CD4-positive, alpha-beta T cell (primary cell): ENCODE measurements at regions not wholly inside any gene's neighbourhood (a gene's known extent, or its start where the extent isn't known, plus 50 kb on each side); places are given as distances from the start of the nearest gene placed in this dataset.

Experiments
- ATAC-seq: fragments of 200-7000 bp; cut with Tn5 transposase; one replicate; pipeline ENCODE4 v1.10.0; 2022; ENCODE audit warnings: mild to moderate bottlenecking; ENCODE audit not compliant: poor library complexity
- CTCF ChIA-PET: fragments of 350-600 bp; sonication (Branson Sonifier 250); formaldehyde crosslinking; loops from one replicate; lab custom pipeline; 2021; ENCODE audit warnings: antibody characterized with exemption, inconsistent platforms; lab: Charles Lee
- POLR2A ChIA-PET: fragments of 350-600 bp; sonication (Branson Sonifier 250); formaldehyde crosslinking; loops from one replicate; lab custom pipeline; 2021; ENCODE audit warnings: antibody characterized with exemption, inconsistent platforms; lab: Charles Lee
- DNase-seq, 14 experiments: peaks; one replicate each; pipeline ENCODE4 v3.0.0-alpha.2; 2013 to 2020; ENCODE audit warnings: mixed read lengths in 2 of 14
- H3K27ac ChIP-seq, 2 donors: one replicate each; pipeline versions ENCODE4 v1.5.1 to v1.7.0; 2013; ENCODE audit warnings: low read length in 2 of 2, low read depth in 1 of 2, mild to moderate bottlenecking in 1 of 2
- H3K27me3 ChIP-seq, 2 experiments: 1 replicate in 1 of 2; 2 replicates in 1 of 2; pipeline versions ENCODE4 v1.6.1 to v1.7.0; 2013; ENCODE audit warnings: low read length in 2 of 2, control low read depth in 1 of 2, mild to moderate bottlenecking in 1 of 2, moderate library complexity in 1 of 2; ENCODE audit not compliant: insufficient read depth in 2 of 2, control insufficient read depth in 1 of 2
- H3K36me3 ChIP-seq: one replicate; pipeline ENCODE4 v1.6.1; 2013; ENCODE audit warnings: low read length, control low read depth; ENCODE audit not compliant: insufficient read depth
- H3K4me1 ChIP-seq: one replicate; pipeline ENCODE4 v1.6.1; 2013; ENCODE audit warnings: low read length, control low read depth; ENCODE audit not compliant: insufficient read depth
- H3K4me3 ChIP-seq: one replicate; pipeline ENCODE4 v1.5.1; 2013; ENCODE audit warnings: mild to moderate bottlenecking, low read length, moderate library complexity
- H3K9me3 ChIP-seq, 2 experiments: 1 replicate in 1 of 2; 2 replicates in 1 of 2; pipeline versions ENCODE4 v1.6.1 to v1.7.0; 2013; ENCODE audit warnings: low read length in 2 of 2, mild to moderate bottlenecking in 2 of 2, control low read depth in 1 of 2, moderate library complexity in 1 of 2; ENCODE audit not compliant: control insufficient read depth in 1 of 2, insufficient read depth in 1 of 2
- H3K27ac Mint-ChIP-seq: one replicate; pipeline ENCODE4 v1.8.0; 2020; ENCODE audit warnings: mixed read lengths
- H3K27me3 Mint-ChIP-seq: one replicate; pipeline ENCODE4 v1.8.0; 2021; ENCODE audit warnings: mixed read lengths
- H3K36me3 Mint-ChIP-seq: one replicate; pipeline ENCODE4 v1.8.0; 2021; ENCODE audit warnings: low read depth, mixed read lengths
- H3K4me1 Mint-ChIP-seq: one replicate; pipeline ENCODE4 v1.8.0; 2021; ENCODE audit warnings: low read depth, mixed read lengths
- H3K4me3 Mint-ChIP-seq: one replicate; pipeline ENCODE4 v1.8.0; 2020; ENCODE audit warnings: mild to moderate bottlenecking, mixed read lengths
- H3K9me3 Mint-ChIP-seq: one replicate; pipeline ENCODE4 v1.8.0; 2020; ENCODE audit warnings: mixed read lengths
- CTCF ChIP-seq: fragments of 200-600 bp; IDR thresholded peaks from one replicate; pipeline ENCODE4 v1.8.0; 2022; ENCODE audit warnings: antibody characterized with exemption, mild to moderate bottlenecking
- intact Hi-C, 2 experiments: fragments of 100-400 bp; cut with DNase I in 1 of 2; cut with micrococcal nuclease in 1 of 2; formaldehyde crosslinking; loops; one replicate each; pipeline versions ENCODE4 v1.15.1 to v1.9.0; 2023 to 2025; cut with DNase I, micrococcal nuclease

GRCh38 chrX:102067966-102068723 is 57.3 kb upstream of the TCEAL2 start:
- no peak overlapping the region for H3K4me3 ChIP-seq
- no peak overlapping the region for H3K27ac Mint-ChIP-seq
- peak in 5 of 14 experiments; percentile 2 to 40 (median 18) for DNase-seq
- no peaks in the 10 kb centered on the region for H3K4me1 Mint-ChIP-seq
- intact Hi-C loops = loop anchor here (2.0 to 10.0 kb wide), 3 partner anchors 794 to 833 kb away; no protein-coding TSS in a partner anchor
- no peaks in the 10 kb centered on the region for H3K9me3 Mint-ChIP-seq
- ChIA-PET CTCF (interaction anchor here (0.7 to 0.8 kb wide), 2 partner anchors 833 to 883 kb away, joined by 3 read pairs; no protein-coding TSS in a partner anchor), POLR2A (no interaction called here)
- TF ChIP-seq CTCF = peak; percentile 46
- no peaks in the 10 kb centered on the region for H3K27me3 ChIP-seq
- no peaks in the 10 kb centered on the region for H3K36me3 ChIP-seq
- no peak overlapping the region for H3K4me3 Mint-ChIP-seq
- H3K9me3 ChIP-seq = no peaks in the 10 kb centered on the region
- no peaks in the 10 kb centered on the region for H3K4me1 ChIP-seq
- ATAC-seq = no peak
- peaks cover 9% of the 10 kb centered on the region for H3K27me3 Mint-ChIP-seq
- no peak overlapping the region for H3K27ac ChIP-seq
- H3K36me3 Mint-ChIP-seq = no peaks in the 10 kb centered on the region

GRCh38 chrX:102063445-102064074 is 61.9 kb upstream of the TCEAL2 start:
- no peak overlapping the region for H3K27ac Mint-ChIP-seq
- no peak for DNase-seq
- intact Hi-C loops = loop anchor here in 1 of 2 experiments (10.0 kb wide), 1 partner anchor 801 kb away; no protein-coding TSS in a partner anchor

DNA sequence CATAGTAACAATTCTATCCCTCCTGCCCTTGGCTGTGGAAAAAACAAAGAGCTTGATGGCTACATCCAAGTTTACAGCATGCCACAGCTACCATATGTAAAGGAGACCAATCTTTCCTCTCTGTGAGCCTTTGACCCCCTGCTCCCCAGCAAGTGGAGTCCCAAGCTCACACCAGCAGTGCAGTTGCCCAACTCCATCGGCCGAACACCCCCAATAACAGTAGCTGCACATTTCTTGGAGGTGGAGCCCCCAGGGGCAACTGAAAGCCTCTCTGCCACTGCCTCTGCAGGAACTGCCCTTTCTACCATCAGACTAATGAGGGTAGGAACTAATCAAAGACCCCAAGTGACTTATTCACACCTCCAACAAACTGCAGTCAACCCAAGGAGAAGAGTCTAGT is 81.0 kb upstream of the TCEAL2 start:
- Histone ChIP-seq H3K27me3 (no peaks in the 10 kb centered on the region), H3K36me3 (no peaks in the 10 kb centered on the region), H3K9me3 (no peaks in the 10 kb centered on the region), H3K4me3 (no peak overlapping the region), H3K27ac (no peak overlapping the region), H3K4me1 (no peaks in the 10 kb centered on the region)
- no peak for ATAC-seq
- no peak for TF ChIP-seq CTCF
- DNase-seq = no peak
- H3K4me1 Mint-ChIP-seq = no peaks in the 10 kb centered on the region
- no peaks in the 10 kb centered on the region for H3K36me3 Mint-ChIP-seq
- POLR2A ChIA-PET = no interaction called here
- intact Hi-C loops = no loop called here
- CTCF ChIA-PET = no interaction called here
- no peaks in the 10 kb centered on the region for H3K27me3 Mint-ChIP-seq
- H3K4me3 Mint-ChIP-seq = no peak overlapping the region
- no peak overlapping the region for H3K27ac Mint-ChIP-seq
- no peaks in the 10 kb centered on the region for H3K9me3 Mint-ChIP-seq

More at GRCh38 chrX:102063445-102064074, 61.9 kb upstream of the TCEAL2 start:
- Mint-ChIP-seq H3K4me3 (no peak overlapping the region), H3K36me3 (no peaks in the 10 kb centered on the region), H3K27me3 (peaks cover 18% of the 10 kb centered on the region), H3K4me1 (no peaks in the 10 kb centered on the region), H3K9me3 (no peaks in the 10 kb centered on the region)
- no peak for TF ChIP-seq CTCF
- H3K9me3 ChIP-seq = no peaks in the 10 kb centered on the region
- H3K27me3 ChIP-seq = no peaks in the 10 kb centered on the region
- ChIA-PET POLR2A (no interaction called here), CTCF (no interaction called here)
- no peaks in the 10 kb centered on the region for H3K36me3 ChIP-seq
- no peak overlapping the region for H3K27ac ChIP-seq
- H3K4me1 ChIP-seq = no peaks in the 10 kb centered on the region
- H3K4me3 ChIP-seq = no peak overlapping the region
- ATAC-seq = no peak
